K562 (cell line): ENCODE measurements at regions not wholly inside any gene's neighbourhood (a gene's known extent, or its start where the extent isn't known, plus 50 kb on each side); places are given as distances from the start of the nearest gene placed in this dataset.

Experiments
- ELF2 ChIP-seq: fragments of 250-450 bp; sonication (Bioruptor Pico); IDR thresholded peaks from 2 replicates; pipeline ENCODE4 v1.5.0; 2021; ENCODE audit warnings: mild to moderate bottlenecking
- GTF3C2 ChIP-seq: IDR thresholded peaks from 3 replicates; pipeline ENCODE4 v1.6.1; 2011; ENCODE audit warnings: borderline replicate concordance, mild to moderate bottlenecking, moderate library complexity; ENCODE audit not compliant: insufficient read length; ENCODE audit errors: extremely low read depth
- NFIX ChIP-seq: fragments of 250-450 bp; sonication (Bioruptor Pico); IDR thresholded peaks from 2 replicates; pipeline ENCODE4 v1.4.0; 2020; ENCODE audit warnings: low read depth, mild to moderate bottlenecking, moderate library complexity
- POLR2AphosphoS5 ChIP-seq: IDR thresholded peaks from 2 replicates; pipeline ENCODE4 v1.6.1; 2011; ENCODE audit warnings: mild to moderate bottlenecking, low read depth, low read length, moderate library complexity; ENCODE audit not compliant: control insufficient read depth, insufficient read depth
- TF ChIP-seq, protein P1 (sequence below), 3 experiments: IDR thresholded peaks in 2 of 3; conservative IDR thresholded peaks in 1 of 3; 2 replicates each; pipeline ENCODE4 v1.5.1; 2011 to 2012; ENCODE audit warnings: low read length in 3 of 3, mild to moderate bottlenecking in 3 of 3, control low read depth in 2 of 3, improper control_type of control experiment in 1 of 3, inconsistent platforms in 1 of 3, low read depth in 1 of 3, mixed read lengths in 1 of 3, moderate library complexity in 1 of 3; ENCODE audit not compliant: insufficient read depth in 2 of 3

DNA sequence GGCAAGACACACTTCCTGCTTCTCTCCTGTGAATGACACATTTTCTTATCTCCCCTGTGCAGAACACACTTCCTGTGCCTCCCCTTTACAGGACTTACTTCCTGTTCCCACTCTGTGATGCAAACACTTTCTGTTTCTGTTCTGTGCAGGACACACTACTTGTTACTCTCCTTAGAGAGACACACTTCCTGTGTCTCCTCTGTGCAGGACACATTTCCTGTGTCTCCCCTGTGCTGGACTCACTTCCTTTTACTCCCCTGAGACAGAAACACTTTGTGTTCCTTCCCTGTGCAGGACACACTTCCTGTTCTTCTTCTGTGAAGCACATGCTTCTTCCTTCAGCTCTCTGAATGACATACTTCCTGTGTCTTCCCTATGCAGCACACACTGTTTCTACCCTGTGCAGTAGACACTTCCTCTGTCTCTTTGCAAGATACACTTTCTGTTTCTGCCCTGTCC is 485.4 kb upstream of the USP9Y start:
- no peak for TF ChIP-seq GTF3C2
- no peak for TF ChIP-seq POLR2AphosphoS5
- no peak for TF ChIP-seq ELF2 (CRISPR knock-in tag)
- TF ChIP-seq, protein P1, sequence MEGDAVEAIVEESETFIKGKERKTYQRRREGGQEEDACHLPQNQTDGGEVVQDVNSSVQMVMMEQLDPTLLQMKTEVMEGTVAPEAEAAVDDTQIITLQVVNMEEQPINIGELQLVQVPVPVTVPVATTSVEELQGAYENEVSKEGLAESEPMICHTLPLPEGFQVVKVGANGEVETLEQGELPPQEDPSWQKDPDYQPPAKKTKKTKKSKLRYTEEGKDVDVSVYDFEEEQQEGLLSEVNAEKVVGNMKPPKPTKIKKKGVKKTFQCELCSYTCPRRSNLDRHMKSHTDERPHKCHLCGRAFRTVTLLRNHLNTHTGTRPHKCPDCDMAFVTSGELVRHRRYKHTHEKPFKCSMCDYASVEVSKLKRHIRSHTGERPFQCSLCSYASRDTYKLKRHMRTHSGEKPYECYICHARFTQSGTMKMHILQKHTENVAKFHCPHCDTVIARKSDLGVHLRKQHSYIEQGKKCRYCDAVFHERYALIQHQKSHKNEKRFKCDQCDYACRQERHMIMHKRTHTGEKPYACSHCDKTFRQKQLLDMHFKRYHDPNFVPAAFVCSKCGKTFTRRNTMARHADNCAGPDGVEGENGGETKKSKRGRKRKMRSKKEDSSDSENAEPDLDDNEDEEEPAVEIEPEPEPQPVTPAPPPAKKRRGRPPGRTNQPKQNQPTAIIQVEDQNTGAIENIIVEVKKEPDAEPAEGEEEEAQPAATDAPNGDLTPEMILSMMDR (IDR thresholded peaks at IDR 0.05 in 2 of 3, conservative IDR thresholded peaks at IDR 0.05 in 1 of 3; ENCODE audit: insufficient read depth in 2 of 3, low read depth in 1 of 3, low read length in 3 of 3) = no peak
- no peak for TF ChIP-seq NFIX
